ENCODE measurements at regions not wholly inside any gene's neighbourhood (a gene's known extent, or its start where the extent isn't known, plus 50 kb on each side); places are given as distances from the start of the nearest gene placed in this dataset.

GRCh38 chr16:6484935-6485334 lies 847.7 kb upstream of the RBFOX1 start:
- Histone ChIP-seq H4K20me1 (ENCODE audit: low read length) (no peaks in the 10 kb centered on the region), H3K9me2 (replicated peaks; ENCODE audit: low read length) (no peaks in the 10 kb centered on the region), H3K4me2 (ENCODE audit: low read length) (no peak overlapping the region), H2AFZ (ENCODE audit: low read length) (no peak overlapping the region), H3K4me3 (ENCODE audit: low read length) (no peak overlapping the region), H3K27ac (ENCODE audit: low read length) (no peak overlapping the region), H3K79me2 (ENCODE audit: low read length) (no peaks in the 10 kb centered on the region), H3F3A (ENCODE audit: low read length, unreplicated experiment) (no peaks in the 10 kb centered on the region), H3K9me3 (ENCODE audit: low read length) (no peaks in the 10 kb centered on the region), H3K4me1 (ENCODE audit: insufficient read depth, low read length) (no peaks in the 10 kb centered on the region), H3K36me3 (ENCODE audit: low read depth, low read length) (no peaks in the 10 kb centered on the region), H3K9ac (ENCODE audit: low read length) (no peak overlapping the region), H3K27me3 (ENCODE audit: low read length) (no peaks in the 10 kb centered on the region)
- ATAC-seq (no peak), DNase-seq (no peak)
- ChIA-PET POLR2A (ENCODE audit: unreplicated experiment) (no interaction called here), CTCF (no interaction called here)
- intact Hi-C loops (cut with micrococcal nuclease), result no loop called here
- BruUV-seq (replicated peaks), result no TSS peak
- TF ChIP-seq CTCF (conservative IDR thresholded peaks at IDR 0.05; ENCODE audit: low read depth, low read length), result no peak
- no peak for TF ChIP-seq EZH2 (IDR thresholded peaks at IDR 0.05; ENCODE audit: low read length, unreplicated experiment)
- TF ChIP-seq EZH2phosphoT487 (IDR thresholded peaks at IDR 0.05; ENCODE audit: borderline replicate concordance, low read length), result no peak

- TF ChIP-seq CTCF (conservative IDR thresholded peaks at IDR 0.05; ENCODE audit: low read depth, low read length) (no peak), EZH2phosphoT487 (IDR thresholded peaks at IDR 0.05; ENCODE audit: borderline replicate concordance, low read length) (no peak), EZH2 (IDR thresholded peaks at IDR 0.05; ENCODE audit: low read length, unreplicated experiment) (no peak)
- intact Hi-C loops (cut with micrococcal nuclease), result no loop called here
- no peak overlapping the region for H2AFZ ChIP-seq (ENCODE audit: low read length)
- ATAC-seq (no peak), DNase-seq (no peak)
- no peaks in the 10 kb centered on the region for H3K9me3 ChIP-seq (ENCODE audit: low read length)
- H3K4me3 ChIP-seq (ENCODE audit: low read length), result no peak overlapping the region
- BruUV-seq (replicated peaks), result no TSS peak
- no peaks in the 10 kb centered on the region for H3K79me2 ChIP-seq (ENCODE audit: low read length)
- ChIA-PET CTCF (no interaction called here), POLR2A (ENCODE audit: unreplicated experiment) (no interaction called here)
- no peak overlapping the region for H3K27ac ChIP-seq (ENCODE audit: low read length)
- no peaks in the 10 kb centered on the region for H3K27me3 ChIP-seq (ENCODE audit: low read length)
- H3K4me2 ChIP-seq (ENCODE audit: low read length), result no peak overlapping the region
- no peaks in the 10 kb centered on the region for H3K9me2 ChIP-seq (replicated peaks; ENCODE audit: low read length)
- no peak overlapping the region for H3K9ac ChIP-seq (ENCODE audit: low read length)
- no peaks in the 10 kb centered on the region for H3F3A ChIP-seq (ENCODE audit: low read length, unreplicated experiment)
- H3K36me3 ChIP-seq (ENCODE audit: low read depth, low read length), result no peaks in the 10 kb centered on the region
- no peaks in the 10 kb centered on the region for H4K20me1 ChIP-seq (ENCODE audit: low read length)
- no peaks in the 10 kb centered on the region for H3K4me1 ChIP-seq (ENCODE audit: insufficient read depth, low read length)
Observed at GRCh38 chr16:6484081-6484480, 848.6 kb upstream of the RBFOX1 start.

DNA sequence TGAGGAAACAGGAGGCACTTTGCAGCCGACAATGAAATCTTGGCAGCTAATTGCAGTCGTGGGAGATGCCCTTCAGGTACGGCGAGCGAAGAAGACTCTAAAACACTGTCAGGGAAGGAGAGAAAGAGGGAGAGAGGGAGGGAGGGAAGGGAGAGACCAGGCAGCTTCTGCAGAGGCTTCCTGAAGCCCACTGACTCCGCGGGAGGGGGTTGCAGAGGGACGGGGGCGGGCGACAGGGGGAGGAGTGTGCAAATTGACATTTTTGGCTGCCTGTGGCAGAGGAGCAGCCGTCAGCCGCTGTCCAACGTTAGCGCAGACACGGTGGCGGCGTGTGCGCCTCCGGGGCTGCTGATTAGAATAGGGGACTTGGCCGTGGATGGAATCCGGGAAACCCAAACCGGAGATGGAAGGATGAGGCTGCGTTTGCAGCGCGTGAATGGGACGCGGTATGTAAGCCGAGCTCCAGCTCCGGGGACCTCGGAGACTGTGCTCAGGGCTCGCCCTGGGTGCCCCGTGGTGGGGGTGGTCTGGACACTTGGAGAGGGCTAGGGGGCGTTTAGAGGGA lies 849.1 kb upstream of the RBFOX1 start:
- Histone ChIP-seq H3K4me3 (ENCODE audit: low read length) (no peak overlapping the region), H4K20me1 (ENCODE audit: low read length) (no peaks in the 10 kb centered on the region), H3K4me1 (ENCODE audit: insufficient read depth, low read length) (no peaks in the 10 kb centered on the region), H3K27me3 (ENCODE audit: low read length) (no peaks in the 10 kb centered on the region), H2AFZ (ENCODE audit: low read length) (no peak overlapping the region), H3K4me2 (ENCODE audit: low read length) (no peak overlapping the region), H3K79me2 (ENCODE audit: low read length) (no peaks in the 10 kb centered on the region), H3K36me3 (ENCODE audit: low read depth, low read length) (no peaks in the 10 kb centered on the region), H3K9me3 (ENCODE audit: low read length) (no peaks in the 10 kb centered on the region), H3K9me2 (replicated peaks; ENCODE audit: low read length) (no peaks in the 10 kb centered on the region), H3K9ac (ENCODE audit: low read length) (no peak overlapping the region), H3F3A (ENCODE audit: low read length, unreplicated experiment) (no peaks in the 10 kb centered on the region), H3K27ac (ENCODE audit: low read length) (no peak overlapping the region)
- no peak for DNase-seq
- CTCF ChIA-PET, result no interaction called here
- POLR2A ChIA-PET (ENCODE audit: unreplicated experiment), result no interaction called here
- intact Hi-C loops (cut with micrococcal nuclease), result no loop called here
- no TSS peak for BruUV-seq (replicated peaks)
- ATAC-seq, result no peak
- TF ChIP-seq CTCF (conservative IDR thresholded peaks at IDR 0.05; ENCODE audit: low read depth, low read length), result no peak
- TF ChIP-seq EZH2 (IDR thresholded peaks at IDR 0.05; ENCODE audit: low read length, unreplicated experiment), result no peak
- TF ChIP-seq EZH2phosphoT487 (IDR thresholded peaks at IDR 0.05; ENCODE audit: borderline replicate concordance, low read length), result no peak
